ENCODE measurements at regions not wholly inside any gene's neighbourhood (a gene's known extent, or its start where the extent isn't known, plus 50 kb on each side); places are given as distances from the start of the nearest gene placed in this dataset.
"Not testable (repeated sequence)": the region's sequence is repeated elsewhere in the genome, so short reads cannot be mapped to it uniquely, and the experiment has no call there.

- H3K27ac ChIP-seq: no peak overlapping the region
- peaks cover 5% of the 10 kb centered on the region; the same call in 1 of the 2 replicates for H3K4me1 ChIP-seq
- H3K36me3 ChIP-seq: no peaks in the 10 kb centered on the region
- no peak overlapping the region for H3K4me3 ChIP-seq
- DNase-seq: no peak
- H3K27me3 ChIP-seq: no peaks in the 10 kb centered on the region
- H3K9me3 ChIP-seq (replicated peaks): no peaks in the 10 kb centered on the region
These were observed 142.8 kb downstream of the NECTIN1 start for GRCh38 chr11:119586181-119586580.

GRCh38 chr11:119585043-119585781 lies 143.8 kb downstream of the NECTIN1 start:
- Histone ChIP-seq H3K9me3 (replicated peaks) (no peaks in the 10 kb centered on the region), H3K4me3 (peak overlapping the region; percentile 63), H3K27me3 (no peaks in the 10 kb centered on the region), H3K36me3 (no peaks in the 10 kb centered on the region), H3K27ac (peak overlapping the region; percentile 77), H3K4me1 (peaks cover 5% of the 10 kb centered on the region; the same call in 1 of the 2 replicates)
- DNase-seq: peak; percentile 69 to 73

GRCh38 chr11:119584193-119585042 lies 144.6 kb downstream of the NECTIN1 start:
- Histone ChIP-seq H3K4me1 (peaks cover 5% of the 10 kb centered on the region; the same call in 1 of the 2 replicates), H3K27ac (peak overlapping the region; percentile 77), H3K36me3 (no peaks in the 10 kb centered on the region), H3K27me3 (no peaks in the 10 kb centered on the region), H3K9me3 (replicated peaks) (no peaks in the 10 kb centered on the region), H3K4me3 (peak overlapping the region; percentile 63)
- peak; percentile 74 to 79 for DNase-seq

- Histone ChIP-seq H3K27me3 (no peaks in the 10 kb centered on the region), H3K4me1 (peaks cover 5% of the 10 kb centered on the region; the same call in 1 of the 2 replicates), H3K9me3 (replicated peaks) (no peaks in the 10 kb centered on the region), H3K36me3 (no peaks in the 10 kb centered on the region), H3K4me3 (no peak overlapping the region; the same call in 1 of the 2 replicates), H3K27ac (no peak overlapping the region; the same call in 1 of the 2 replicates)
- DNase-seq: no peak
These were observed 145.4 kb downstream of the NECTIN1 start for GRCh38 chr11:119583585-119583984.

GRCh38 chr11:119581396-119581795 lies 147.6 kb downstream of the NECTIN1 start:
- not testable (repeated sequence) for H3K9me3 ChIP-seq (replicated peaks); H3K27me3 ChIP-seq; H3K36me3 ChIP-seq; H3K27ac ChIP-seq; H3K4me1 ChIP-seq; DNase-seq; H3K4me3 ChIP-seq

- Histone ChIP-seq H3K27ac (no peak overlapping the region), H3K4me1 (peaks cover 5% of the 10 kb centered on the region; the same call in 1 of the 2 replicates), H3K4me3 (no peak overlapping the region), H3K27me3 (no peaks in the 10 kb centered on the region), H3K9me3 (replicated peaks) (no peaks in the 10 kb centered on the region), H3K36me3 (no peaks in the 10 kb centered on the region)
- no peak for DNase-seq
These were observed 148.2 kb downstream of the NECTIN1 start for GRCh38 chr11:119580751-119581150.

- no peaks in the 10 kb centered on the region for H3K9me3 ChIP-seq (replicated peaks)
These were observed 148.9 kb downstream of the NECTIN1 start for GRCh38 chr11:119580081-119580480.

GRCh38 chr11:119578521-119579191 lies 150.3 kb downstream of the NECTIN1 start:
- no peaks in the 10 kb centered on the region for H3K9me3 ChIP-seq (replicated peaks)
- no peaks in the 10 kb centered on the region for H3K36me3 ChIP-seq
- H3K4me3 ChIP-seq: no peak overlapping the region
- no peaks in the 10 kb centered on the region; the same call in 1 of the 2 replicates for H3K4me1 ChIP-seq
- H3K27me3 ChIP-seq: no peaks in the 10 kb centered on the region
- no peak for DNase-seq
- H3K27ac ChIP-seq: no peak overlapping the region

More at GRCh38 chr11:119580081-119580480, 148.9 kb downstream of the NECTIN1 start:
- DNase-seq: no peak
- H3K27ac ChIP-seq: no peak overlapping the region
- H3K27me3 ChIP-seq: no peaks in the 10 kb centered on the region
- H3K4me1 ChIP-seq: no peaks in the 10 kb centered on the region; the same call in 1 of the 2 replicates
- no peak overlapping the region for H3K4me3 ChIP-seq
- no peaks in the 10 kb centered on the region for H3K36me3 ChIP-seq

GRCh38 chr11:119573858-119574257 lies 150.9 kb upstream of the THY1 start:
- no peaks in the 10 kb centered on the region for H3K27me3 ChIP-seq

GRCh38 chr11:119572481-119573424 lies 149.8 kb upstream of the THY1 start:
- Histone ChIP-seq H3K4me3 (no peak overlapping the region), H3K27ac (no peak overlapping the region), H3K36me3 (no peaks in the 10 kb centered on the region), H3K9me3 (replicated peaks) (no peaks in the 10 kb centered on the region), H3K4me1 (peaks cover 14% of the 10 kb centered on the region), H3K27me3 (no peaks in the 10 kb centered on the region)
- DNase-seq: peak in 1 of 2 experiments; percentile 9

More at GRCh38 chr11:119573858-119574257, 150.9 kb upstream of the THY1 start:
- no peaks in the 10 kb centered on the region for H3K36me3 ChIP-seq
- DNase-seq: no peak
- no peak overlapping the region for H3K27ac ChIP-seq
- H3K4me1 ChIP-seq: peaks cover 3% of the 10 kb centered on the region
- H3K9me3 ChIP-seq (replicated peaks): no peaks in the 10 kb centered on the region
- no peak overlapping the region for H3K4me3 ChIP-seq

- Histone ChIP-seq H3K27me3 (no peaks in the 10 kb centered on the region), H3K36me3 (no peaks in the 10 kb centered on the region), H3K27ac (peak overlapping the region; percentile 23; the same call in 1 of the 2 replicates), H3K4me3 (no peak overlapping the region), H3K9me3 (replicated peaks) (no peaks in the 10 kb centered on the region), H3K4me1 (peaks cover 17% of the 10 kb centered on the region)
- DNase-seq: peak; percentile 53 to 70
These were observed 148.3 kb upstream of the THY1 start for GRCh38 chr11:119571311-119571710.

- peaks cover 17% of the 10 kb centered on the region for H3K4me1 ChIP-seq
- no peaks in the 10 kb centered on the region for H3K36me3 ChIP-seq
- H3K27me3 ChIP-seq: no peaks in the 10 kb centered on the region
- peak overlapping the region; percentile 52 for H3K27ac ChIP-seq
- DNase-seq: peak; percentile 57 to 73
- no peaks in the 10 kb centered on the region for H3K9me3 ChIP-seq (replicated peaks)
- 0 out of 2 replicates have a peak overlapping the region, but pooled peaks have one; percentile 20 for H3K4me3 ChIP-seq
These were observed 145.0 kb upstream of the THY1 start for GRCh38 chr11:119567688-119568582.

- DNase-seq: no peak
- no peak overlapping the region for H3K4me3 ChIP-seq
- peaks cover 17% of the 10 kb centered on the region for H3K4me1 ChIP-seq
- H3K27me3 ChIP-seq: no peaks in the 10 kb centered on the region
- no peaks in the 10 kb centered on the region for H3K36me3 ChIP-seq
- no peak overlapping the region for H3K27ac ChIP-seq
- H3K9me3 ChIP-seq (replicated peaks): no peaks in the 10 kb centered on the region
These were observed 143.3 kb upstream of the THY1 start for GRCh38 chr11:119566319-119566718.

All from SJCRH30 (cell line).